SJCRH30 (cell line): ENCODE measurements at regions not wholly inside any gene's neighbourhood (a gene's known extent, or its start where the extent isn't known, plus 50 kb on each side); places are given as distances from the start of the nearest gene placed in this dataset.
"Not testable (repeated sequence)": the region's sequence is repeated elsewhere in the genome, so short reads cannot be mapped to it uniquely, and the experiment has no call there.

Source experiments
- DNase-seq, 2 experiments: peaks; one replicate each; pipeline ENCODE4 v3.0.0-alpha.2; 2015 to 2020
- H3K27ac ChIP-seq: fragments of 250-450 bp; sonication (Bioruptor Pico); 2 replicates; pipeline ENCODE4 v1.5.1; 2020; ENCODE audit warnings: mild to moderate bottlenecking, moderate library complexity
- H3K27me3 ChIP-seq: fragments of 250-450 bp; sonication (Bioruptor Pico); 2 replicates; pipeline ENCODE4 v1.5.1; 2020; ENCODE audit warnings: mild to moderate bottlenecking, moderate library complexity
- H3K36me3 ChIP-seq: fragments of 250-450 bp; sonication (Bioruptor Pico); 2 replicates; pipeline ENCODE4 v1.5.1; 2020; ENCODE audit warnings: mild to moderate bottlenecking, moderate library complexity
- H3K4me1 ChIP-seq: fragments of 250-450 bp; sonication (Bioruptor Pico); 2 replicates; pipeline ENCODE4 v1.5.1; 2020; ENCODE audit warnings: mild to moderate bottlenecking, moderate library complexity
- H3K4me3 ChIP-seq: fragments of 250-450 bp; sonication (Bioruptor Pico); 2 replicates; pipeline ENCODE4 v1.5.1; 2020; ENCODE audit warnings: mild to moderate bottlenecking, moderate library complexity
- H3K9me3 ChIP-seq: fragments of 250-450 bp; sonication (Bioruptor Pico); replicated peaks from 2 replicates; pipeline ENCODE4 v1.5.1; 2020; ENCODE audit warnings: mild to moderate bottlenecking, moderate library complexity

DNA sequence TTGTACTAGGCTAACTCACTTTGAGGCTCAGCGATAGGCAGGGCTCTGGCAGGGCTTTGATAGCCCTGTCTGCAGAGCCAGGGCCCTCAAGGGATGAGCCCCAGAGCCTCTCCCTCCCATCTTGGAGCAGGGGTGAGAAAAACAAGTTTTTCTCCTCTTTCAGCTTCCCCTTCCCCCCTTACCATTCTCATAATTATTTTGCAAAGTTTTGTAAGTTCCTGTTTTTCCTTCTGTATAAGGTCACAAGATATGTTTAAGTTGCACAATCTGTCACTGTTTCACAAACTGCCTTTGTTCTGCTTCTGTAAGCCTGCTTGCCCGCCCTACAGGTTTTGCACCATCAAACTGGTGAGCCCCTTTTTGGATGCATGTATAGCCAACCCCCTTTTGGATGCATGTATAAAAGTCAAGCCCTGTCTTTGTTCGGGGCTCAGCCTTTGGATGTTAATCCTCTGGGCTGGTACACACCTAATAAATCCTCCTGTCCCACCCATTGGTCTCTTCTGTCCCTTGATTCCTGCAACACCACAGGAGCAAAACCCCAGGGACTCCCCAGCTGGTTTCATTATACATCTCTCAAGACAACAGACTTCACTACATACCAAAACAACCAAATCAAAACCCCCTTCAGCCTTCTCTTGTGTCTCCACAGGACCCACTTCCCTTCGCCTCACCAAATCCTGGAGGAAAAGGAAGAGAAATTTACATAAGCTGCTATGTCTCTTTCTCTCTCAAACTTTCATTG, 52.5 kb upstream of the RESF1 start:
- DNase-seq: no peak
- H3K4me3 ChIP-seq: no peak overlapping the region
- H3K36me3 ChIP-seq: no peaks in the 10 kb centered on the region
- no peak overlapping the region for H3K27ac ChIP-seq
- no peaks in the 10 kb centered on the region for H3K27me3 ChIP-seq
- no peaks in the 10 kb centered on the region for H3K4me1 ChIP-seq
- no peaks in the 10 kb centered on the region; the same call in 1 of the 2 replicates for H3K9me3 ChIP-seq

DNA sequence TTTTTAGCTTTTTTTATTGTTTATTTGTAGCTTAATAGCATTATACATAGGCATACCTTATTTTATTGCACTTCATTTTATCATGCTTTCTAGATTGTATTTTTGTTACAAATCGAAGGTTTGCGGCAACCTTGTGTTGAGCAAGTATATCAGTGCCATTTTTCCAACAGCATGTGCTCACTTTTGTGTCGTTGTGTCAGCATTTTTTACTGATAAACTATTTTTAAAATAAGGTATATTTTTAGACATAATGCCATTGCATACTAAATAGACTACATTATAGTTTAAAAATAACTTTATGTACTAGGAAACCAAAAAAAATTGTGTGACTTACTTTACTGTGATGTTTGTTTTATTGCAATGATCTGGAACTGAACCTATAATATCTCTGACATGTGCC, 56.2 kb upstream of the RESF1 start:
- H3K4me1 ChIP-seq: no peaks in the 10 kb centered on the region
- no peak overlapping the region for H3K4me3 ChIP-seq
- H3K27ac ChIP-seq: no peak overlapping the region
- H3K27me3 ChIP-seq: no peaks in the 10 kb centered on the region
- no peak for DNase-seq
- no peaks in the 10 kb centered on the region for H3K36me3 ChIP-seq
- no peaks in the 10 kb centered on the region for H3K9me3 ChIP-seq

DNA sequence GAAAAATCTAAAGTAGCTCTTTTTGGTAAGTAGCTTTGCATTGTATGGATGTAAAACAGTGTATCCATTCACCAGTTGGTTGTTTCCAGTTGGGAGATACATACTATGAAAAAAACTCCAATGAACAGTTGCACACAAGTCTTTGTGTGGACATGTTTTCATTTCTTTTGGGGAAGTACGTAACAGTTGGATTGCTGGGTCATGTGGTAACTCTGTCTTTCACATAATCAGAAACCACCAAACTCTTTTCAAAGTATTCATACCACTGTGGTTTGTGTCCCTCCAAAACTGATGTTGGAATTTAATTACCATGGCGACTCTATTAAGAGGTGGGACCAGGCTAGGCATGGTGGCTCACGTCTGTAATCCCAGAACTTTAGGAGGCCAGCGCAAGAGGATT, 58.9 kb upstream of the RESF1 start:
- DNase-seq: no peak
- H3K36me3 ChIP-seq: no peaks in the 10 kb centered on the region
- no peaks in the 10 kb centered on the region for H3K9me3 ChIP-seq
- H3K27ac ChIP-seq: no peak overlapping the region
- no peak overlapping the region for H3K4me3 ChIP-seq
- peaks cover 3% of the 10 kb centered on the region; the same call in 1 of the 2 replicates for H3K4me1 ChIP-seq
- H3K27me3 ChIP-seq: no peaks in the 10 kb centered on the region

DNA sequence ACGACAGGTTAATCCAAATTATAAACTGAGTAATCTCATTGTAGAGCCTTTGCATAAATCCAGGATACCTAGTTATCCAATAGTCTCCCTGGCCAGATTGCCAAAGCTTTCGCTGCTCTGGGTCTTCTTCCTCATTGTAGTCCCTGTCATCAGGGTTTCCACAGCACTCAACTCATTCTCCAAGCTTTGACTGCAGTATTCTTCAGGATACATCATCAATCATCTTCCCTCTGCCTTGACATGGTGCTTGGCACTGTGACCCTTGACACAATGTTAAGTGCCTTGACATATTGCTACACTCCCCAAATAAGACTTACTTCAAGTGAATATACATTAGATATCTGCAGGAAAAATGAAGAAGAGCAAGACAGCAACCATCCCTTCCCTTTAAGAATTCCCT, 60.1 kb upstream of the RESF1 start:
- Histone ChIP-seq H3K4me1 (peaks cover 3% of the 10 kb centered on the region; the same call in 1 of the 2 replicates), H3K27ac (no peak overlapping the region), H3K9me3 (no peaks in the 10 kb centered on the region), H3K4me3 (no peak overlapping the region), H3K36me3 (no peaks in the 10 kb centered on the region), H3K27me3 (no peaks in the 10 kb centered on the region)
- DNase-seq: no peak

DNA sequence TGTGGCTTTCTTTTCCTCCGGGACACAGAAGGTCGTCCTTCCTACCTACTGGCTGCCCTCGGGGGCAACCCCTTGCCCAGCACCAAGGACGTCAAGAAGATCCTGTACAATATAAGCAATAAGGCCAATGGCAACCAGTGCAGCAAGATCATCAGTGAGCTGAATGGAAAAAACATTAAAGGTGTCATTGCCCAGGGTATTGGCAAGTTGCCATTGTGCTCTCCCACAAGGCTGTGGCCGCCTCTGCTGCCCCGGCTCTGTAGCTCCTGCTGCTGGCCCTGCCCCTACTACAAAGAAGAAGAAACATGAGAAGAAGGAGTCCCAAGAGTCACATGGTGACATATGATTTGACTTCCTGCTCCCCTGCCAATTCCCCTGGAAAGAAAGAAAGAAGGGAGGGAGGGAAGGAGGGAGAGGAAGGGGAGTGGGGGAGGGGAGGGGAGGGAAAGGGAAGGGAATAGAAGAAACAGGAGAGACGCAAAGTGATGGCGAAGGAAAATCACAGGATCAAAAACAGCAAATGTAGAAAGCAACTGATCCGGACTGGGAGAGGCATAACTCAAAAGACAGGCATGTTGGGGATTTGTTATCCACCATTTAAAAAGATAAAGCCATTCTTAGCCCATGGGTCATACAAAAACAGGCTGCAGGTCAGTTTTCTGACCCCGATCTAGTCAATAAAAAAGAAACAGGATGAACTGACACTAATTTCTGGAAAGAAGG, 61.3 kb upstream of the RESF1 start:
- no peaks in the 10 kb centered on the region for H3K27me3 ChIP-seq
- no peak overlapping the region for H3K4me3 ChIP-seq
- H3K4me1 ChIP-seq: peaks cover 3% of the 10 kb centered on the region; the same call in 1 of the 2 replicates
- H3K36me3 ChIP-seq: no peaks in the 10 kb centered on the region
- peak; percentile 67 to 81 for DNase-seq
- no peaks in the 10 kb centered on the region for H3K9me3 ChIP-seq
- no peak overlapping the region for H3K27ac ChIP-seq

DNA sequence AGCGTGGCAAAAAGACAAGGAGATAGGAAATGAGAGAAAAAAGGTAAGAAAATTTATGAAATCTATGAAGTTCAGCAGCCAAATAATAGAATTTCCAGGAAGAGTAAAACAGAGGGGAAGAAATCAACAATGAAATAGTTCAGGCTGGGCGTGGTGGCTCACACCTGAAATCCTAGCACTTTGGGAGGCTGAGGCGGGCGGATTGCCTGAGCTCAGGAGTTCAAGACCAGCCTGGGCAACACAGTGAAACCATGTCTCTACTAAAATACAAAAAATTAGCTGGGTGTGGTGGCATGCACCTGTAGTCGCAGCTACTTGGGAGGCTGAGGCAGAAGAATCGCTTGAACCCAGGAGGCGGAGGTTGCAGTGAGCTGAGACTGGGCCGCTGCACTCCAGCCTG, 62.1 kb upstream of the RESF1 start:
- not testable (repeated sequence) for H3K4me3 ChIP-seq, H3K4me1 ChIP-seq, H3K9me3 ChIP-seq, H3K27me3 ChIP-seq, H3K36me3 ChIP-seq, DNase-seq, H3K27ac ChIP-seq

DNA sequence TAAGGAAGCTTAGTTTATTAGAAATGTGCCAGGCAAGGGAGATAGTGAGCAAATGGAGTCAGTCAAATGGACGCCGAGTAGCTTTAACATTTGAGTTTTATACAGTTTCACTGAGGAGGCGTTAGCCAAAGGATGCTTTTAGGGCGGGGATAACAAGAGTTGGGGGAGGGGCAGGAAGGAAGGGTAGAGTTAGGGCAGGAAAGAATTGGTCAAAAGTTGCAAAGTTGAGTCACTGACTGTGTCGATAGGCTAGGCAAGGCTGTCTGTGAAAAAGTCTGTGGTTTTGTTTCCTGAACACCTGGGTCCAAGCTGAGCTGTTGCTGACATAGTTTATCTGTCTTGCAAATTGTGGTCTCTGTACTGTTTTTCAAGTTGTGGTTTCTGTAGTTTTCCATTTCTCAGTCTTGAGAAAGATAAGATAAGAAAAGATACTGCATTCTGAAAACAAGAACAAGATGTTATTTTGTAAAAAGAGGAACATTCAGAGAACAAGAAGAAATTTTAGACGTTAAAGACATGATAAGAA, 62.6 kb upstream of the RESF1 start:
- DNase-seq: no peak
- H3K4me1 ChIP-seq: peaks cover 3% of the 10 kb centered on the region; the same call in 1 of the 2 replicates
- H3K4me3 ChIP-seq: no peak overlapping the region
- H3K27me3 ChIP-seq: no peaks in the 10 kb centered on the region
- H3K9me3 ChIP-seq: no peaks in the 10 kb centered on the region
- H3K36me3 ChIP-seq: no peaks in the 10 kb centered on the region
- no peak overlapping the region for H3K27ac ChIP-seq

DNA sequence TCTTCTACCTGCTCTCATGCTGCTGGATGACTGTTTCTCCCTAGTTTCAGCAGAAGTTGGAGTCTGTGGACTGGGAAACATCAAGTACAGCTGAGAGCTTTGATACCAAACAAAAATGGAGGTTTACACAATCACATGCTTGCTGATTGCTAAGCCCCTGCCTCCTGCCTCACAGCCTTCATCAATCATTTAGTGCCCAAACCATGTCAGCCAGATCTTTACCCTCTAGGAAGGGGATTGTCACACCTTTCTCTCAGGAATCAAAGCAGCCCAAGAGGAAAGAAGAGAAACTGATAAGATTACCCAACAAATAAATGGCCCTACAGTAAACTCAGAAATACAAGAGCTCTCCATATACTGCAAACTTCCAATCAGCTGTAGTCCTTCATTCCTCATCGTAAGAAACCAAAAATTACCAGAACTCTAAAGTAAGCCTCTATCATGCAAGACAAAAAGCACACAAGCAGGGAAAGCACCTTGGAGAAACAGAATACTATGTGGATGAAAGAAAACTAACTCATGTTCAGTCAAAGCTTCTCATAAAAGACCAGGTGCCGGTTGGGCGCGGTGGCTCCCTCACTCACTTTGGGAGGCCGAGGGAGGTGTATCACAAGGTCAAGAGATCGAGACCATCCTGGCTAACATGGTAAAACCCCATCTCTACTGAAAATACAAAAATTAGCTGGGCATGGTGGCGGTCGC, 63.6 kb upstream of the RESF1 start:
- Histone ChIP-seq H3K4me1 (peaks cover 3% of the 10 kb centered on the region; the same call in 1 of the 2 replicates), H3K9me3 (no peaks in the 10 kb centered on the region), H3K27ac (no peak overlapping the region), H3K27me3 (no peaks in the 10 kb centered on the region), H3K4me3 (no peak overlapping the region), H3K36me3 (no peaks in the 10 kb centered on the region)
- no peak for DNase-seq

DNA sequence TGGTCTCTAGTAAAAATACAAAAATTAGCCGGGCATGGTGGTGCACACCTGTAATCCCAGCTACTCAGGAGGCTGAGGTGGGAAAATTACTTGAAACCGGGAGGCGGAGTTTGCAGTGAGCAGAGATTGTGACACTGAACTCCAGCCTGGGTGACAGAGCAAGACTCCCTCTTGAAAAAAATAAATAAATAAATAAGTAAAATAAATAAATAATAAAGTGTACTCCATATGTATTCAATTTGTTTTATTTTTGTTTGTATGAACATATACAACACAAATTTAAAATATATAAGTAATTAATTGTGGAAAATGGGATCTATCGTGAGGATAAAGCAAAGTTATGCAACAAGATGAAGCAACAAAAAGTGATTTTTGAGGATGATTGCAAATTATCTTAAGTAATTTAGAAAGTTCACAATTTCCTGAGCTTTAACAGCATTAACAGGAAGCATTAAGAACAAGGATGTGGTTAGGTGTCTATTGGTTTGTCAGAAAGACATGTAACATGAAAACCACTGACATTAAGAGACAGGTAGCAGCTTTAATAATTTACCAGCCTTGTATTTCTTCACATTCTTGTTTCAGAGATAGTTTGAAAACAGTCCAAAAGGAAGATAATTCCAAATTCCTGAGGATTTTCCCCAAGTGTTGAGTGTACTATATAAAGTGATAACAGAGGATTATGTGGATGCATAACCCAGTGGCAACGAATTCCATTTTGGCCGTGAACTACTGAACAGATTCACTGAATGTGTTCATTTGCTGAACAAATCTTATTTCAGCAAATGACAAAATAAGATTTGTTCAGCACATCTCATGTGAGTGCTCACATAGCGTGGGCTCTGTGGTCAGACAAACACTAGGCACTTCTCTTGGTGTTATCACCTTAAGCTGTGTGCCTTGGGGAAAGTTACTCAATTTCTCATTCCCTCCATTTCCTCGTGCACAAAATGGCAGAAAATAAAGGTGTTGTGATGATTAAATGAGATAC, 68.6 kb upstream of the RESF1 start:
- no peaks in the 10 kb centered on the region for H3K9me3 ChIP-seq
- H3K27me3 ChIP-seq: no peaks in the 10 kb centered on the region; the same call in 1 of the 2 replicates
- no peaks in the 10 kb centered on the region for H3K36me3 ChIP-seq
- no peak overlapping the region for H3K27ac ChIP-seq
- no peak for DNase-seq
- no peak overlapping the region for H3K4me3 ChIP-seq
- no peaks in the 10 kb centered on the region for H3K4me1 ChIP-seq

DNA sequence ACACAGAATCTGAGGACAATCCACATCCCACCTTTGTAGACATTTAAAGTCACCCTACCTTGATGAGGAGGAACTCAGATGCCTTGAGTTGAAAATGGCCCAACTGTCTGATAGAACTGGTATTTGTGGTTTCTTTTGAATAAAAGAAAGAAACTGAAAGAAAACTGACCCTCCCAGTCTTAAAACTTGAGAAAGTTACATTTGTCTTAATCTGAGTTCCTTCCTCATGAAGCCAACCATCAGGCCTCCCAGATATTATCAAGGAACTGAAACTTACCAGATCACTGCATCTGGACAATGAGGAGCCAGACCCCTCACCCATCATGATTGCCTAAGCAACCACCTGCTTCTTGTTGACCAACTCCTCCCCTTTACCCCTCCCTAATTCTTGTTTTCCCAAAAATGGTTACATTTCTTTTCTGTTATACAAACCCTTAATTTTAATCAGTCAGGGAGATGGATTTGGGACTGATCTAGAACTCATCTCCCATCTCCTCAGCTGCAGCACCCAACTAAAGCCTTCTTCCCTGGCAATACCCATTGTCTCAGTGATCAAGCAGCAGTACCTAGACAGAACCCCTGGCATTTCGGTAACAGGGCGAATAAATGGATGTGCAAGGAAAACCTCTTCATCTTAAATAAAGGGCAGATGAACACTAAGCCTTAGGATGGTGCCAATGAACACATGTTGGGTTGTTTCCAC, 72.0 kb upstream of the RESF1 start:
- Histone ChIP-seq H3K9me3 (no peaks in the 10 kb centered on the region), H3K27me3 (no peaks in the 10 kb centered on the region; the same call in 1 of the 2 replicates), H3K36me3 (no peaks in the 10 kb centered on the region), H3K4me3 (no peak overlapping the region), H3K4me1 (no peaks in the 10 kb centered on the region), H3K27ac (no peak overlapping the region)
- DNase-seq: no peak

DNA sequence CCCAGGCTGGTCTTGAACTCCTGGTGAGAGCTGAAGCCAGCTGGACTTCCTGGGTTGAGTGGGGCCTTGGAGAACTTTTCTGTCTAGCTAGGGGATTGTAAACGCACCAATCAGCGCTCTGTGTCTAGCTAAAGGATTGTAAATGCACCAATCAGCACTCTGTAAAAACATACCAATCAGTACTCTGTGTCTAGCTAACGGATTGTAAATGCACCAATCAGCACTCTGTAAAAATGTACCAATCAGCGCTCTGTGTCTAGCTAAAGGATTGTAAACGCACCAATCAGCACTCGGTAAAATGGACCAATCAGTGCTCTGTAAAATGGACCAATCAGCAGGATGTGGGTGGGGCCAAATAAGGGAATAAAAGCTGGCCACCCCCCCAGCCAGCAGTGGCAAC, 76.5 kb upstream of the RESF1 start:
- H3K36me3 ChIP-seq, H3K9me3 ChIP-seq, H3K27me3 ChIP-seq, H3K4me3 ChIP-seq, H3K4me1 ChIP-seq, DNase-seq, H3K27ac ChIP-seq: not testable (repeated sequence)

DNA sequence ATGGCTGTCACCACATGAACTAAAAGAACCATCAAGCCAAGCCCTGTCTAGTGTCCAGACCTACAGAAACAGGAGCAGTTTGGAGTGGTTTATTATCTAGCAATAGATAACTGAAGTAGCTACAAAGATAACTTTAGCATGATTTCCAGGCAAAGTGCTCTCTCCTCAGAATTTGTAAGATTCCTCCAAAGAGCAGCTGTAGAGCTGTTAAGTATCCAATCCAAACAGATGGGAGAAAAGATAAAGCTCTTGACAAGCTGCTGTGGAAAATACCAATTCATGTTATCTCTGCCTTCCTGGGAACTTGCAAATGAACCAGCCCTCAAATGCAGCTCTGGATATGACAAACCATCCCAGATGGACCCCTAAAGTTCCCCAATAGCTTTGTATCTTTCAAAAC, 78.9 kb upstream of the RESF1 start:
- peaks cover 18% of the 10 kb centered on the region for H3K4me1 ChIP-seq
- no peaks in the 10 kb centered on the region for H3K9me3 ChIP-seq
- no peaks in the 10 kb centered on the region for H3K27me3 ChIP-seq
- no peak for DNase-seq
- no peaks in the 10 kb centered on the region for H3K36me3 ChIP-seq
- no peak overlapping the region for H3K4me3 ChIP-seq
- H3K27ac ChIP-seq: no peak overlapping the region

DNA sequence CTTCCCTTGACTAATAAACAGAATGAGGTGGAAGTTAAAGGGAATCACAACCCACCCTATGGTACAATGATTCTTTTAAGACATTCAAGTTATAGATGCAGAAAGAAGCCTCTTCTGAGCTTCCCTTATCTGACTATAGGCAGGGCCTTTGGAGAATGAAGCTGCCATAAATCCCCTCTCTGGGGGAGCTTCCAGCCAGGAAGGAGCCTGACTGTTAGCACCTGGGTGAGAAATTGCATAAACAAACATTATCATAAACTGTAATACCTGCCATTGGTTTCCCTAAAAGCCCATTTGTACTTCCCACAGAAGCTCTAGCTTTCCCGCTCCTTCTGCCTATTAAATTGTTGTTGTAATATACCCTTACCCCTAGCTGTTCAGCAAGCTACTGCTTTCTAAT, 81.3 kb upstream of the RESF1 start:
- H3K27me3 ChIP-seq: no peaks in the 10 kb centered on the region
- DNase-seq: no peak
- H3K4me1 ChIP-seq: peaks cover 26% of the 10 kb centered on the region
- no peak overlapping the region for H3K4me3 ChIP-seq
- no peaks in the 10 kb centered on the region for H3K36me3 ChIP-seq
- H3K27ac ChIP-seq: no peak overlapping the region
- H3K9me3 ChIP-seq: no peaks in the 10 kb centered on the region
